ENCODE measurements at regions not wholly inside any gene's neighbourhood (a gene's known extent, or its start where the extent isn't known, plus 50 kb on each side); places are given as distances from the start of the nearest gene placed in this dataset.

DNA sequence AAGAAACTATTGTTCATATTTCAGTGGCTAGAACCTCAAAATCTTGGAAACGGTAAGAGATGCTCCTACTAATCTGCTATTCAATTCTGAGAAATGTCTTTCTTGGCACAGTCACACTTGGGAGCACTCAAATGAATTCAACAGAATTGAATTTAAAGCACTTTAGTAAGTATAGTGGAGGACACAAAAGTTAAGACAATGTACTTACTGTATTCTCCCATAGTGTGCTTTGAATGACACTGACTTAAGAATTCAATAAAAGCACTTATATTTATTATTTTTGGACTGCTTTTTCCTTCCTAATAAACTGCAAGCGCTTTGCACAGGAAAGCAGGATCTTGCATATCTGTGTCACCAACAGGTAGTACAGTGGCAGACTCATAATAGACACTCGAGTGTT is 156.1 kb upstream of the RIMS1 start:
- TF ChIP-seq POLR2A (IDR thresholded peaks at IDR 0.05; ENCODE audit: extremely low read depth, insufficient read length), result no peak
- TF ChIP-seq, protein P1, sequence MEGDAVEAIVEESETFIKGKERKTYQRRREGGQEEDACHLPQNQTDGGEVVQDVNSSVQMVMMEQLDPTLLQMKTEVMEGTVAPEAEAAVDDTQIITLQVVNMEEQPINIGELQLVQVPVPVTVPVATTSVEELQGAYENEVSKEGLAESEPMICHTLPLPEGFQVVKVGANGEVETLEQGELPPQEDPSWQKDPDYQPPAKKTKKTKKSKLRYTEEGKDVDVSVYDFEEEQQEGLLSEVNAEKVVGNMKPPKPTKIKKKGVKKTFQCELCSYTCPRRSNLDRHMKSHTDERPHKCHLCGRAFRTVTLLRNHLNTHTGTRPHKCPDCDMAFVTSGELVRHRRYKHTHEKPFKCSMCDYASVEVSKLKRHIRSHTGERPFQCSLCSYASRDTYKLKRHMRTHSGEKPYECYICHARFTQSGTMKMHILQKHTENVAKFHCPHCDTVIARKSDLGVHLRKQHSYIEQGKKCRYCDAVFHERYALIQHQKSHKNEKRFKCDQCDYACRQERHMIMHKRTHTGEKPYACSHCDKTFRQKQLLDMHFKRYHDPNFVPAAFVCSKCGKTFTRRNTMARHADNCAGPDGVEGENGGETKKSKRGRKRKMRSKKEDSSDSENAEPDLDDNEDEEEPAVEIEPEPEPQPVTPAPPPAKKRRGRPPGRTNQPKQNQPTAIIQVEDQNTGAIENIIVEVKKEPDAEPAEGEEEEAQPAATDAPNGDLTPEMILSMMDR (IDR thresholded peaks at IDR 0.05; ENCODE audit: low read depth, low read length), result no peak
